ENCODE measurements at regions not wholly inside any gene's neighbourhood (a gene's known extent, or its start where the extent isn't known, plus 50 kb on each side); places are given as distances from the start of the nearest gene placed in this dataset.

DNA sequence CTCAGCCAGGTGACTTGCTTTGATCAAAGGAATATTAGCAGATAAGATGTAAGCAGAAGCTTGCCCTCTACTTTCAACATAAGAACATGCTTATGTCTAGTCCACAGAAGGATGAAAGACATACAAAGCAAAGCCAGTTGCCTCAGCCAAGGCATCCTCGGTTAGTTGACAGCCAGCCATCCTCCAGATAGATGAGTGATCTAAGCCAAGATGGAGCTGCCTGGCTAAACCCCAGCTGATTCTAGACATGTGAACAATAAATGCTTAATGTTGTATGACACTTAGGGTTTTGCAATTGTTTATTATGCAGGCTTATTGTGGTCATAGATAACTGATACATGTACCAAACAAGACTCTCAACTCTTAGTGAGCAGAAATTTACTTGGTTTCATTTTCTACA, 157.6 kb upstream of the TMTC2 start:
- no peak overlapping the region for H3K27ac ChIP-seq
- TF ChIP-seq, protein P1, sequence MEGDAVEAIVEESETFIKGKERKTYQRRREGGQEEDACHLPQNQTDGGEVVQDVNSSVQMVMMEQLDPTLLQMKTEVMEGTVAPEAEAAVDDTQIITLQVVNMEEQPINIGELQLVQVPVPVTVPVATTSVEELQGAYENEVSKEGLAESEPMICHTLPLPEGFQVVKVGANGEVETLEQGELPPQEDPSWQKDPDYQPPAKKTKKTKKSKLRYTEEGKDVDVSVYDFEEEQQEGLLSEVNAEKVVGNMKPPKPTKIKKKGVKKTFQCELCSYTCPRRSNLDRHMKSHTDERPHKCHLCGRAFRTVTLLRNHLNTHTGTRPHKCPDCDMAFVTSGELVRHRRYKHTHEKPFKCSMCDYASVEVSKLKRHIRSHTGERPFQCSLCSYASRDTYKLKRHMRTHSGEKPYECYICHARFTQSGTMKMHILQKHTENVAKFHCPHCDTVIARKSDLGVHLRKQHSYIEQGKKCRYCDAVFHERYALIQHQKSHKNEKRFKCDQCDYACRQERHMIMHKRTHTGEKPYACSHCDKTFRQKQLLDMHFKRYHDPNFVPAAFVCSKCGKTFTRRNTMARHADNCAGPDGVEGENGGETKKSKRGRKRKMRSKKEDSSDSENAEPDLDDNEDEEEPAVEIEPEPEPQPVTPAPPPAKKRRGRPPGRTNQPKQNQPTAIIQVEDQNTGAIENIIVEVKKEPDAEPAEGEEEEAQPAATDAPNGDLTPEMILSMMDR (conservative IDR thresholded peaks at IDR 0.05): no peak
- TF ChIP-seq ZFX (IDR thresholded peaks at IDR 0.05): no peak

DNA sequence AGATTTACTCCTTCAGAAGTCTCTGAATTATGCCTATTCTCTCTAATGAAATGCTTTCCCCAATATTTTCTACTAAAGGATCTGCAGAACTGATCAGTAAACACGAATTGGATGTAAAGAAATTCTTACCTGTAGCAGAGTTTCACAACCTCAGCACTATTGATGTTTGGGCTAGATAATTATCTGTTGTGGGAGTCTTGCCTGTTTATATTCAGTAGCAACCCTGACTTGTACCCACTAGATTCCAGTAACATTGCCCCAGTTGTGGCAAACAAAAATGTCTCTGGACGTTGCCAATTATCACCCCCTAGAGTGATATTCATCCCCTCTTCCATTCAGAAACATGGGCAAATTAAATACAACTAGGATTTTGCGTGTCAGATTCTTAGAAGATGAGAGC, 156.8 kb upstream of the TMTC2 start:
- no peak for TF ChIP-seq ZFX (IDR thresholded peaks at IDR 0.05)
- TF ChIP-seq, protein P1 (conservative IDR thresholded peaks at IDR 0.05): no peak

DNA sequence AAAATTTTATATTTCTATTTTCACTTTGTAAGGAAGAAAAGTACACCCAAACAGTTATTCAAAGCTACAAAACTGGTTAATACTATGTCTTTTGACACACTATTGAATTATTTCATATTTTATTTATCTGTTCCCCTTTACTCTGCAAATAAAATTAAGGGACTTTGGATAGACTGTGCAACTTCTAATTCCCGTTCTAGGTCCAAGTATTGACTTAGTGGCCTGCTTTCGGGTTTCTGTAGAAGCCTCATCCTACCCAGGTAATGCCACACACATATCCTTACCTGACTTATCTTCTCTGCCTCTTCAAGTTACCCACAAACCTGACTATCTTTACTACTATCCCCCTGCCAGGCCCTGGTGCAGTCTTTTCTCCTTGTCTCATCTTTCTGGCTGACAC, 156.3 kb upstream of the TMTC2 start:
- TF ChIP-seq ZFX (IDR thresholded peaks at IDR 0.05): no peak
- TF ChIP-seq, protein P1 (conservative IDR thresholded peaks at IDR 0.05): no peak
- H3K27ac ChIP-seq: no peak overlapping the region

More for the DNA sequence above, 156.8 kb upstream of the TMTC2 start:
- H3K27ac ChIP-seq: no peak overlapping the region

DNA sequence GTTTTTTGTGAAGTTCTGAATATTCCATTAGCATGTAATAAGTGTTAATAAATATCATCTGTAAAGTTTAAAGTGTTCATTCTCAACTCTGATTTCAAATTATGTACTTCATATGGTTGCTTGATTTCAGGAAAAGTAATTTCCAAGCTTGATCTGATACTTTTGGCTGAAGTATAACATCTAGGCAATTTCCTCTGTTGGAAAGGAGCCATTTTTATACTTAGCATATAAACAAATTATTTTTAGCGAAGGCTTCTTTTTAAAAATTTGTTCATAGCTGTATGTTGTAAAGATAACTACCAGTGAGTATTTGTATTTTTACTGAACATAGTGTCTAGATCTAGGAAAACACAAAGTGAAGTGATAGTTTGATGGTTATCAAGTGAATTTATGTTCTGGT, 153.4 kb upstream of the TMTC2 start:
- no peak for TF ChIP-seq ZFX (IDR thresholded peaks at IDR 0.05)
- TF ChIP-seq, protein P1 (conservative IDR thresholded peaks at IDR 0.05): no peak
- H3K27ac ChIP-seq: no peak overlapping the region

DNA sequence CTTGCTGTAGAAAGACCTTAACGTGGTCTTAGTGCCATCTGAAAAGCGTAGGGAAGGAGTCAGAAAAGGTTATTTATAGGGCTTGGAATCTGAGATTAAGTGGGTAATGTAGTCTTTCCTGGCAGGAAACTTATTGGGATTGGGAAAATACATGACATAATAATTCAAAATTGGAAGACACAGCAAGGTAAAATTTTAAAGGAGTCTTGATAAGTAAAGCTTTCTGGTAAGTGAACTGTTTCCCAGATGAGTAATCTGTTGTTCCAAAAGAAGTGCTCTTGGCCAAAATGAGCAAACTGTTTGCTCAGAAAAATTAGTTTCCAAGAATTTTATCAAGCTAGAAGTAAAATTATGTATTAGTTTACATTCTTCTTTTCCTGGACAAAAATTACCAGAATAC, 149.3 kb upstream of the TMTC2 start:
- H3K27ac ChIP-seq: no peak overlapping the region
- TF ChIP-seq ZFX (IDR thresholded peaks at IDR 0.05): no peak
- TF ChIP-seq, protein P1 (conservative IDR thresholded peaks at IDR 0.05): no peak

DNA sequence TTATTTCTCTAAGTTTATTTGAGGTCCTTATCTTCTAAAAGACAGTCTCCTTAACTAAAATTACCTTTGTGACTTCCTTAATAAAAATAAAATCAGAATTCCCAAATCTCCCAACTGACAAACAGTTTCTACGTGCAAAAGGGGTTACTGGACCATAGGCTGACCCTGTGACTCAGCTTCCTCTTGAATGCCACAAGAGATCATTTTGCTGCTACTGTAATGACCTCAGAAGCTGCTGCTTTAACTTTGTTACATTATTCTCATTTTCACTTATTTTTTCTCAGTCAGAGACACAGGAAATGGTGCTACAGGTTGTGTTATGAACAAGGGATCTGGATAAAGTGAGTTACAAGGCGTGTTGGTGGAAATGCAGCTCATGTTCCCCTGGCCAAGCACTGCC, 132.2 kb upstream of the TMTC2 start:
- no peak overlapping the region for H3K27ac ChIP-seq

DNA sequence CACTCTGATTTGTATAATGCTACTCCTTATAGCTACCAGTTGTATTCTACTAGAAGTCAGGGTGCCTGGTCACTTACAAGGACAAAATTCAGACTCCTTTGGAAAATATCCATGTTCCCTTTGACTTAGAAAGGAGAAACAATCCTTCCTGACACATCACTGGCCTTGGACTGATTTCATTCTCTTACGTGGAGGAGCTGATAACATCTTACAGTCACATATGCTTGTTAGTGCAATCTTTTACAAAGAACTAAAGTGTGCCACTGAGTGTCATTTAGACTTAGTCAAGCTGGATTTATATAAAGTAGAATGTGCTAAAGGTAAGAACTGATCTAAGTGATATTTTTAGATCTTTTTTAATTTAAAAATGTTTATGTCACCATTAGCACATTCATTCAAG, 131.0 kb upstream of the TMTC2 start:
- TF ChIP-seq, protein P1 (conservative IDR thresholded peaks at IDR 0.05): no peak
- TF ChIP-seq ZFX (IDR thresholded peaks at IDR 0.05): no peak
- H3K27ac ChIP-seq: no peak overlapping the region

More for the DNA sequence above, 132.2 kb upstream of the TMTC2 start:
- TF ChIP-seq, protein P1 (conservative IDR thresholded peaks at IDR 0.05): no peak
- TF ChIP-seq ZFX (IDR thresholded peaks at IDR 0.05): no peak
